ENCODE measurements at regions not wholly inside any gene's neighbourhood (a gene's known extent, or its start where the extent isn't known, plus 50 kb on each side); places are given as distances from the start of the nearest gene placed in this dataset.

DNA sequence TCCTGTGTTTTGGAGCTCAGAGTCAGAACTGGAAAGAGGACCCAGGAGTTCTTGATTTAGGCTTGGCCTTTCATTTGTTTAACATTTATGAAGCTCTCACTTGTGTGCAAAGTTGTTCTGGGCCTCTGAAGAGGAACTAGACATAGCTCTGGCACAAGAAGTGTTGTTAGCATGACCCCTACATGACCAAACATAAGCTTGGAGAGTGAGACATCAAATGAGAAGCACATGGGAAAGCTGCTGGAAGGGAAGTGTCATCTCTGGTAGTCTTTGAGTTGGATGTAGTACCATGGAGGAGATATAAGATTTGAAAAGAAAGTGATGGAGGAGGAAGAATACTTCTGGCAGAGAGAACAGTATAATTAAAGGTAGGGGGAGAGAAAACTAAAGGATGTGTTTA lies 370.1 kb downstream of the ADRA2A start:
- H3K4me3 Mint-ChIP-seq = no peak overlapping the region
- H3K27ac Mint-ChIP-seq = no peak overlapping the region
- no peaks in the 10 kb centered on the region for H3K36me3 Mint-ChIP-seq (ENCODE audit: low read depth)
- H3K9me3 Mint-ChIP-seq = no peaks in the 10 kb centered on the region
- DNase-seq = no peak
- no peaks in the 10 kb centered on the region for H3K4me1 Mint-ChIP-seq (ENCODE audit: low read depth)
- H3K27me3 Mint-ChIP-seq = peaks cover 6% of the 10 kb centered on the region

DNA sequence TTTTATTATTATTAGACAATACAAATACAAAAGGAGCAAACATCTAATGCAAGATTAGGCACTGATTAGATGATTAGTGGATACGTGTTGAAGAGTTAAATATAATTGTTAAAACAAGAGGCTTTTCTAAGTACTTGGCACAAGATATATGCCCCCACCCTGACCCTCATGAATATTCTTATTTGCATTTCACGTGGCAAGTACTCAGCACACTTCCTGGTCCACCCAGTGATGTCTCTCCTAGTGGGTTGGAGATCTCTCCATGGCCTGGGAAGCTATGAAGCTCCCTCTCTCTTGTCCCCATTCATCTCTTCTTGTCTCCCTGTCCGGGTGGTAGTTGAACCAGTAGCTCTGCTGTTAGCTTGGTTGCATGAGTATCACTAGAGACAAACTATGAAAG lies 375.3 kb downstream of the ADRA2A start:
- no peak for DNase-seq
- no peaks in the 10 kb centered on the region for H3K4me1 Mint-ChIP-seq (ENCODE audit: low read depth)
- H3K27me3 Mint-ChIP-seq = peaks cover 9% of the 10 kb centered on the region
- no peak overlapping the region for H3K27ac Mint-ChIP-seq
- no peak overlapping the region for H3K4me3 Mint-ChIP-seq
- peaks cover 3% of the 10 kb centered on the region for H3K9me3 Mint-ChIP-seq
- H3K36me3 Mint-ChIP-seq (ENCODE audit: low read depth) = no peaks in the 10 kb centered on the region

DNA sequence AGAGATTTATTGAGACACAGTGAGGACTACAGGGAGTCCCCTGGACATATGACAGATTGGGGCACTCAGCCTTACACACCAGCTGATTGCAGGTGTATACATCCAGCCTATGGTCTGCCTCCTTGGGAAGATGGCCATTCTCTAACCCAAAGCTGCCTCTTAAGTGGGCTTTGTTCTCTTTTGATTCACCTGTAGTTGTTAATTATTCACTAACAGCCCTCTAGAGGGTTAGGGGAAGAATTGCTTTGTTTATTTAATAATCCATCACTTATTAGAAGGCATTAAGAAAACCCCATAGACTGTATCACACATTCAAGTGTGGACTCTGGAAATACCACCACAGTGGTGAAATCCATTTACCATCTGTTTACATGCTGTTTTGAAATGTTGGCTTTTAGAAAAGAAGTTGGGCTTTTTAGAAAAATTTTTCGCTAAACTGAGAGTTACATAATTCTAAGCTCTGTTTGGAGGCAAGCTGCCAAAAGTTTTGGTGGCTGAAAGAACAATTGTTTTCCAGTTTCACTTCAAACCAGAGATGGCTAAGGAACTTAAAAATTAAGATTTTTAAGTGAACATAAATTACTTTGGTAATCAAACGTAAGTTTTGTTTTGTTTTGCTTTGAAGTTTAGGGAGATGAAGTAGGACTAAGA lies 379.1 kb downstream of the ADRA2A start:
- Mint-ChIP-seq H3K27me3 (peaks cover 24% of the 10 kb centered on the region), H3K9me3 (peaks cover 3% of the 10 kb centered on the region), H3K4me3 (no peak overlapping the region), H3K4me1 (ENCODE audit: low read depth) (no peaks in the 10 kb centered on the region), H3K27ac (no peak overlapping the region), H3K36me3 (ENCODE audit: low read depth) (no peaks in the 10 kb centered on the region)
- DNase-seq = no peak

DNA sequence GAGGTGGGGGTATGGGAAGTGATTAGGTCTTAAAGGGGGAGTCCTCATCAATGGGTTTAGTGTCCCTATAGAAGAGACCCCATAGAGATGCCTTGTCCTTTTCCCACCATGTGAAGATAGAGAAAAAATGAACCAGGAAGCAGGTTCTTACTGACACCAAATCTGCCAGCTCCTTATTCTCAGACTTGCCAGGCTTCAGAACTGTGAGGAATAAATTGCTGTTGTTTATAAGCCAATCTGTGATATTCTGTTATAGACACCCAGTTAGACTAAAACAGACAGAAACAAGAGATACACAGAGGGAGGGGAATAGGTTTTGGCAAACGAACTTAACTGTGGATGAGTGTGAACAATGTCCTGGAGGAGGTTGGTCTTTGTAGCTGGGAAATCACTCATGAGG lies 381.4 kb downstream of the ADRA2A start:
- Mint-ChIP-seq H3K27ac (no peak overlapping the region), H3K36me3 (ENCODE audit: low read depth) (no peaks in the 10 kb centered on the region), H3K4me1 (ENCODE audit: low read depth) (no peaks in the 10 kb centered on the region), H3K9me3 (peaks cover 10% of the 10 kb centered on the region), H3K4me3 (no peak overlapping the region), H3K27me3 (peaks cover 24% of the 10 kb centered on the region)
- no peak for DNase-seq

DNA sequence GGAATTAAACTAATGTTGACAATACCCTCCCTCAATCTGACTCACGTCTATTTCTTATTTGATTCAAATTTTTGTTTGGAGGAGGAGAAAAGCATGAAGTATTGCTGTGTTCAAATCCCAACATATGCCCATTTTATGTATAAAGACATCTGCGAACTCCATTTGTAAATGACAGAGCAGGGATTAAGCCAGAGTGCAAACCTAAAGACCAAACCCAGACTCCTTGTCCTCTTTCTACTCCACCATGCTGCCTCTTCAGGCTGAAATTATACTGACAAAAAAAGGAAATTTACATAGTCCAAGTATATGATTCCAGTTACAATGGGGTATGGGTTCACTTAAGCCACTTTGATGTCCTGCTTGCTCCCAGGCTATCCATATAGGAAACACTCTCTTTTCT lies 383.1 kb downstream of the ADRA2A start:
- H3K4me3 Mint-ChIP-seq = no peak overlapping the region
- H3K4me1 Mint-ChIP-seq (ENCODE audit: low read depth) = no peaks in the 10 kb centered on the region
- DNase-seq = no peak
- H3K27me3 Mint-ChIP-seq = peaks cover 24% of the 10 kb centered on the region
- H3K27ac Mint-ChIP-seq = no peak overlapping the region
- no peaks in the 10 kb centered on the region for H3K36me3 Mint-ChIP-seq (ENCODE audit: low read depth)
- peaks cover 12% of the 10 kb centered on the region for H3K9me3 Mint-ChIP-seq

DNA sequence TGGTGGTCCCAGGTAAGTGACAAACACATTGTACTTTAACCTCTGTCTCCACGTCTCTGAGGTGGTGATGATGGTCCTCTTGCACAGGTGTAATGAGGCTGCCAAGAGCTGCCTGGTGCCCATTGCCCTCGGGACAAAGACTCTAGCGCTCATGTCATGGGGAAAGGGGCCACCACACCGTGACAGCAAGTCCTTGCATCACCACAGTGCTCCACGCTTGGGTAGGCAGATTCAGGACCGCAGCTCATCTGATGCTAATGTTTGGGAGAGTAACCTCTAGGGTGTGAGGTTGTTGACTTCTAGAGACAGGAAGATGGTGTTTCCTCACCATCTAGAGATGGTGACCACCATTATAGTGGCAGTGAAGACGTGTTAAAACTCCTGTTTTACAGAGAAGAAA lies 395.6 kb downstream of the ADRA2A start:
- H3K27me3 Mint-ChIP-seq = peaks cover 4% of the 10 kb centered on the region
- no peak overlapping the region for H3K27ac Mint-ChIP-seq

DNA sequence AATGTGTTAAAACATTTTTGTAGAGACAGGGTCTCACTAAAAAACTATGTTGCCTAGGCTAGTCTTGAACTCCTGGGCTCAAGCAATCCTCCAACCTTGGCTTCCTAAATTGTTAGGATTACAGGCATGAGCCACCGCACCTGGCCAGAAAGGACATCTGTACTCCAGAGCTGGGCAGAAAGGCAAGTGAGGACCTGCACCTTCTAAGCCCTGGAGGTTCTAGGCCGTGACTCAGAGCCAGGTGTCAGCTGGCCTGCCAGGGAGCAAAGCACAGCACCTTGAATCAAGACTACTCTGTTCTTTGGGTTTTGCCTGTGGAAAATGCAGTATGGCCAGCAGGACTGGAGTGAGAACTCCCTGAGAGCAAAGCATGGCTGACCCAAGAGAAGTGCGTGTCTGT lies 396.5 kb downstream of the ADRA2A start:
- H3K4me1 Mint-ChIP-seq (ENCODE audit: low read depth) = no peaks in the 10 kb centered on the region

More for the DNA sequence above, 395.6 kb downstream of the ADRA2A start:
- Mint-ChIP-seq H3K4me1 (ENCODE audit: low read depth) (no peaks in the 10 kb centered on the region), H3K36me3 (ENCODE audit: low read depth) (no peaks in the 10 kb centered on the region), H3K4me3 (no peak overlapping the region), H3K9me3 (no peaks in the 10 kb centered on the region)
- DNase-seq = no peak

DNA sequence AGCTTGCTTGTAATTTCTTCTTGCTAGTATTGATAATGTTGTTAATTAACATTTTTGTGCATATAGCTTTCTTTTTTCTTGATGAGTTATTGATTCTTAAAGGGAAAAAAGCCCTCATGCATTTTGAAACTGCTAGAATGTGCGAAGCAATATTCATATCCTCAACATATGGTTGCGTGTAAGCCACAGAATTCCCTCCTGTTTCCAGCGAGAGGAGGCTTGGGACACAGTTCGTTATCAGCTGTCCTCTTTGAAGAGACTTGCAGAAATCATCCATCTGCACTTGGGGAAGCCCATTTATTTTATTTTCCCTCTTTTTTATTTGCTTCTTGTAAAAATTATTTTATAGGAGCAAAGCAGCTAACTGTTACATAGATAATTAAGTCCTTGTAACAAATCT lies 398.0 kb downstream of the ADRA2A start:
- Mint-ChIP-seq H3K27ac (no peak overlapping the region), H3K36me3 (ENCODE audit: low read depth) (no peaks in the 10 kb centered on the region), H3K4me1 (ENCODE audit: low read depth) (no peaks in the 10 kb centered on the region), H3K9me3 (no peaks in the 10 kb centered on the region), H3K27me3 (no peaks in the 10 kb centered on the region), H3K4me3 (no peak overlapping the region)
- no peak for DNase-seq

More for the DNA sequence above, 396.5 kb downstream of the ADRA2A start:
- H3K27me3 Mint-ChIP-seq = peaks cover 4% of the 10 kb centered on the region
- H3K9me3 Mint-ChIP-seq = no peaks in the 10 kb centered on the region
- no peaks in the 10 kb centered on the region for H3K36me3 Mint-ChIP-seq (ENCODE audit: low read depth)
- no peak overlapping the region for H3K27ac Mint-ChIP-seq
- no peak for DNase-seq
- H3K4me3 Mint-ChIP-seq = no peak overlapping the region

DNA sequence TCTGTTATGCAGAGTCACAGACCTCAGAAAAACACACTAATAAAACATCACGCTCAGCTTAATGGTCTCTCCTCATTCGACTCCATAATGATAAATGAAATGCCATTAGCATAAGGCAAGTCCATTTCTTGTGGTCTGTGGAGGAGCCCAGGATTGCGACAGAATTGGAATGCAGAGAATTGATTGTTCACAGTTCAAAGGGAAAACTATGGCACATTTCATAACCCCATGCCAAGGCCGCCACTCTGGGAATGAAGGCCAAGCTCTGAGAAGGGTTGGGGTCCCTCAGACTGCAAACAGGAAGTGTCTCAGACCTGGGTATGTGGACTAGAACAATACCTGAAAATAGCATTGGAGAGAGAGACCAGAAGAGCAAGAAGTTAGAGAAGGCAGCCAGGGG lies 398.9 kb downstream of the ADRA2A start:
- H3K27ac Mint-ChIP-seq = no peak overlapping the region
- peaks cover 3% of the 10 kb centered on the region for H3K27me3 Mint-ChIP-seq
- no peak for DNase-seq
- no peaks in the 10 kb centered on the region for H3K36me3 Mint-ChIP-seq (ENCODE audit: low read depth)
- H3K4me1 Mint-ChIP-seq (ENCODE audit: low read depth) = no peaks in the 10 kb centered on the region
- no peaks in the 10 kb centered on the region for H3K9me3 Mint-ChIP-seq
- H3K4me3 Mint-ChIP-seq = no peak overlapping the region

DNA sequence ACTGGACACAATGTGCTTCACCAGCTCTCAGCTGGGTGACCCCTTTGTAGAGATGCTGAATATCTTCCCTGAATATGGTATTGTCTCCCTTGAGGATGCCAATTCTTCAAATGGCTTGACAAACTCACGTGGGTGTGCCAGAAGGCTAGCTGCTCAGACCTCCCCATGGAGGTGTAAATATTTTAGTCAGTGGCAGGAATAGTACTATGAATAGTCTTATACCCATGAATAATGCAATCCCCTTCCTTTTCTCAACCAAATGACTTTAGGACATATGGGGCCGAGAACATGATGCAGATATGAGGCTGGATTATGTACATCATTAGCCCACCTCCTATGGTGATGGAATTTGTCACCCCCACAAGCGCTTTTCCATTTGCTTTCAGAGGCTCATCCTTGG lies 401.8 kb downstream of the ADRA2A start:
- no peak for DNase-seq
- H3K27ac Mint-ChIP-seq = no peak overlapping the region
- peaks cover 4% of the 10 kb centered on the region for H3K27me3 Mint-ChIP-seq
- H3K4me3 Mint-ChIP-seq = no peak overlapping the region
- no peaks in the 10 kb centered on the region for H3K9me3 Mint-ChIP-seq
- H3K36me3 Mint-ChIP-seq (ENCODE audit: low read depth) = no peaks in the 10 kb centered on the region
- no peaks in the 10 kb centered on the region for H3K4me1 Mint-ChIP-seq (ENCODE audit: low read depth)

DNA sequence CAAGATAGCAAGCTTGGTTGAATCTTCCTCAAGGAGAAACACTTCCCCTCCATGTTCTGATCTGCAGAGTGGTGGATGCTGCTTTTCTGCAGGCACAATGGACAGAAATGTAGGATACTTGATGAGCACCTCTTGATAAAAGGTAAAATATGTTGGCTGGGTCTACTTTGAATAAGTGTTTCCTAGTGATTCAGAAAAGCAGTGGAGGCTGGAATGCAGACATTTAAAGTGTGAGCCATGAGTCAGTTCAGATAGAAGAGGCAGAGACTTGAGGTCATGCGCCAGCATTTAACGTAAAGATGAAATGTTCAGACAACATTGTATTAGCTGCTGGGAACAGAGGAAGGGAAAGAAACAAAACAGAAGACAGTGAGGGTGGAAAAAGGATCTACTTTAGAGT lies 403.1 kb downstream of the ADRA2A start:
- no peaks in the 10 kb centered on the region for H3K36me3 Mint-ChIP-seq (ENCODE audit: low read depth)
- no peak overlapping the region for H3K27ac Mint-ChIP-seq
- H3K4me1 Mint-ChIP-seq (ENCODE audit: low read depth) = no peaks in the 10 kb centered on the region
- peaks cover 4% of the 10 kb centered on the region for H3K27me3 Mint-ChIP-seq
- no peak overlapping the region for H3K4me3 Mint-ChIP-seq
- DNase-seq = no peak
- H3K9me3 Mint-ChIP-seq = no peaks in the 10 kb centered on the region

DNA sequence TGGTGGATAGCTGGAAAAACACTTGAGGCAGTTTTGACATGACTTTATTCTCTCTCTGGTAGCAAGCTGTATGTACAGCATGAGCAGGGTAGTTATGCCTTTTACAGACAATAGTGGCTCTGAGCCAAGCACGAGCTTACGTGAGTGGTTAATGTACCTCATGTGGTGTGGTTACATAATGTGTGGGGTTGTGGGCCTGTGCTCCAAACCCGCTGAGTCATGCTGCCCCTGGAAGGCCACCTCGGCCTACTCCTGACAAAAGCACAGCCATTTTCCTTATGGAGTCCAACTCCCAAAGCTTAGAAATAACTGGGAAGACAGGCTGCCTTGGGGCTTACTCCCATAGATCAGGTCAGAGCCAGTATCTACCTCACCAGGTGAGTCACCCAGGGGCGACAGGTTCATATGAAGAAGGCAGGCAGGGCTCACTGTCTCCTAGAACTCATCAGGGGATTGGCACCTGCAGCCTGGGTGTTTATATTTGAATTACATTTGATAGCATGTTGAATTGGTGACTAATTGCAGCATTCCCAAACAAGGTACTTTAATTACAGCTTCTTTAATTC lies 404.5 kb downstream of the ADRA2A start:
- H3K36me3 Mint-ChIP-seq (ENCODE audit: low read depth) = no peaks in the 10 kb centered on the region
- no peak for DNase-seq
- no peak overlapping the region for H3K4me3 Mint-ChIP-seq
- H3K4me1 Mint-ChIP-seq (ENCODE audit: low read depth) = no peaks in the 10 kb centered on the region
- no peaks in the 10 kb centered on the region for H3K9me3 Mint-ChIP-seq
- no peak overlapping the region for H3K27ac Mint-ChIP-seq
- H3K27me3 Mint-ChIP-seq = peaks cover 4% of the 10 kb centered on the region

DNA sequence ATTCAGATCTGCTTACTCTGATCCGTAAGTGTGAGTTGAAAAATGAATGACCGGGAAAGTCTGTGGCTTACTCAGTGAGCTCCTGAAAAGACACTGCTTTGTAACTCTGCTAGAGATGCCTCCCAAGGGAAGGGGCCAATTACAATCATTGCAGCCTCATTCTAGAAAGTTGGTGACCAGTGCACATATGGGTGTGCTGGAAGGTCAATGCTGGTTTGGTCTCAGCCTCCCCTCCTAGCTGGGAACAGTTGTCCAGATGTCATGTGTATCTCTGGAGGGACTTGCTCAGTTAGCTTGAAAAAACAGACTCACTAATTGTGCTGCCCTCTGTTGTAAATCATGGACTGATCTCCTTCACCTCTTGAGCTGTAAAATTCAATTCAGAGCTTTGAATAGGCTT lies 405.0 kb downstream of the ADRA2A start:
- H3K4me3 Mint-ChIP-seq = no peak overlapping the region
- DNase-seq = no peak
- H3K4me1 Mint-ChIP-seq (ENCODE audit: low read depth) = no peaks in the 10 kb centered on the region
- H3K27me3 Mint-ChIP-seq = peaks cover 4% of the 10 kb centered on the region
- H3K36me3 Mint-ChIP-seq (ENCODE audit: low read depth) = no peaks in the 10 kb centered on the region
- H3K9me3 Mint-ChIP-seq = no peaks in the 10 kb centered on the region
- no peak overlapping the region for H3K27ac Mint-ChIP-seq

DNA sequence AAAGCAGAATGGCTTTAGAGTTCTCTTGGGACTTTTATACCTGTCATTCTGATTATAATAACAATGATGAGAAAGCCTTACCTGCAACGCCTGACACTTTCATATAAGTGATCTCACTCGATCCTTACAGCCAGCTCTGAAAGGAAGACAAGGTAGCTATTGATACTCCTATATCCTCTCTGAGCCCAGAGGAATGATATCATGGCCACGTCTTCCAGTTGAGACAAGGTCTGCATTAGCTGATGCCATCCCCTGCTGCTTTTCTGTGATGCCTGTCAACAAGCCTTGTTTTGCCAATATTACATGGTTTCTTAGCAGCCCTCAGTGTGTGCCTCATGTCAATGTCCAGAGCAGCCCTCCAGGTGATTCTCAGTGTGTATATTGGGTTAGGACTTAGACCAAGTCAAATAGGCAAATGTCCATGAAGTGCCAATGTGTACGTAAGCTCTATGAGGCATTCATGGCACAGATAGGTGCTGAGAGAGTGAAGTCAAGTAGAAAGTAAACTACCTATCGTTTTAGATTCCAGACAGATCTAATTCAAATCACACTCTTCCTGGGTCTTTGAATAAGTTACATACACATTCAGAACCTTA lies 405.9 kb downstream of the ADRA2A start:
- no peak overlapping the region for H3K27ac Mint-ChIP-seq
- no peak overlapping the region for H3K4me3 Mint-ChIP-seq
- H3K27me3 Mint-ChIP-seq = peaks cover 6% of the 10 kb centered on the region

DNA sequence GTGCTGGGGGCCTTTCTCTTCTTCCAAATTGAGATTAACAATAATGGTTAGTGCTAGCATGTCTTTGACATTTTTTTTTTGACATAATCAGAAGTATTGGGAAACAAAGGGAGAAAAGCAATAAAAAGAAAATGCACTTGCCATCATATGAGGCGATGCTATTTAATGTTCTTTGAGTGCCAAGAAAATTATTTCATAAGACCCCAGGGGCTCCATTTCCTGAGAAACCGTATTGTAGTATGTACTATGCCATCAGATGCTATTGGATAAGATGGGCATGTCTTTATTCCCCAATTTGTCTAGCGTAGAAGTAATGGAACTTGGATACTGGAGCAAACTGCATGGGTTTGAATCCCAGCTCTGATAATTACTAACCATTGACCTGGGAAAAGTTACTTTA lies 408.9 kb downstream of the ADRA2A start:
- Mint-ChIP-seq H3K27me3 (peaks cover 5% of the 10 kb centered on the region), H3K27ac (no peak overlapping the region), H3K4me3 (no peak overlapping the region), H3K36me3 (ENCODE audit: low read depth) (no peaks in the 10 kb centered on the region), H3K9me3 (peaks cover 25% of the 10 kb centered on the region), H3K4me1 (ENCODE audit: low read depth) (no peaks in the 10 kb centered on the region)
- DNase-seq = no peak

More for the DNA sequence above, 405.9 kb downstream of the ADRA2A start:
- no peak for DNase-seq
- Mint-ChIP-seq H3K4me1 (ENCODE audit: low read depth) (no peaks in the 10 kb centered on the region), H3K9me3 (peaks cover 3% of the 10 kb centered on the region), H3K36me3 (ENCODE audit: low read depth) (no peaks in the 10 kb centered on the region)

Measured in activated T-cell treated with anti-CD3 and anti-CD28 coated beads, Interleukin-2, amount 50 U/mL, for 24 hours (primary cell).